Smooth muscle cell of the brain vasculature (primary cell): ENCODE measurements at regions not wholly inside any gene's neighbourhood (a gene's known extent, or its start where the extent isn't known, plus 50 kb on each side); places are given as distances from the start of the nearest gene placed in this dataset.
A peak's percentile ranks its signal among the peaks of the same experiment; 100 is the strongest.
"Not testable (repeated sequence)": the region's sequence is repeated elsewhere in the genome, so short reads cannot be mapped to it uniquely, and the experiment has no call there.

Experiments
- DNase-seq: peaks from one replicate; pipeline ENCODE4 v3.0.0-alpha.2; 2012; ENCODE audit warnings: low read depth, low spot score

GRCh38 chr7:131802195-131802864 lies 245.9 kb upstream of the PODXL start:
- DNase-seq = no peak

- no peak for DNase-seq
Measured at GRCh38 chr7:131800531-131800930, 244.1 kb upstream of the PODXL start.

- no peak for DNase-seq
Measured at GRCh38 chr7:131800008-131800407, 243.6 kb upstream of the PODXL start.

- DNase-seq = no peak
Measured at GRCh38 chr7:131797841-131798240, 241.4 kb upstream of the PODXL start.

- DNase-seq = no peak
Measured at GRCh38 chr7:131795400-131795799, 239.0 kb upstream of the PODXL start.

- DNase-seq = no peak
Measured at GRCh38 chr7:131792311-131792710, 235.9 kb upstream of the PODXL start.

GRCh38 chr7:131787101-131787500 lies 230.7 kb upstream of the PODXL start:
- DNase-seq = no peak

- DNase-seq = no peak
Measured at GRCh38 chr7:131786204-131786603, 229.8 kb upstream of the PODXL start.

- no peak for DNase-seq
Measured at GRCh38 chr7:131778601-131779000, 222.2 kb upstream of the PODXL start.

GRCh38 chr7:131774419-131775220 lies 218.2 kb upstream of the PODXL start:
- DNase-seq = no peak

- no peak for DNase-seq
Measured at GRCh38 chr7:131773413-131773812, 217.0 kb upstream of the PODXL start.

GRCh38 chr7:131769241-131769640 lies 212.8 kb upstream of the PODXL start:
- DNase-seq = no peak

GRCh38 chr7:131767591-131767990 lies 211.2 kb upstream of the PODXL start:
- no peak for DNase-seq

GRCh38 chr7:131765575-131765974 lies 209.1 kb upstream of the PODXL start:
- DNase-seq = no peak

GRCh38 chr7:131764143-131764775 lies 207.8 kb upstream of the PODXL start:
- DNase-seq = no peak

- no peak for DNase-seq
Measured at GRCh38 chr7:131762753-131763152, 206.3 kb upstream of the PODXL start.

- not testable (repeated sequence) for DNase-seq
Measured at GRCh38 chr7:131755801-131756200, 199.4 kb upstream of the PODXL start.

GRCh38 chr7:131753620-131754222 lies 197.3 kb upstream of the PODXL start:
- no peak for DNase-seq

- DNase-seq = no peak
Measured at GRCh38 chr7:131747658-131748232, 191.3 kb upstream of the PODXL start.

GRCh38 chr7:131745390-131746248 lies 189.2 kb upstream of the PODXL start:
- peak; percentile 12 for DNase-seq

- no peak for DNase-seq
Measured at GRCh38 chr7:131741446-131741845, 185.0 kb upstream of the PODXL start.
